Osteoblast (primary cell): ENCODE measurements at regions not wholly inside any gene's neighbourhood (a gene's known extent, or its start where the extent isn't known, plus 50 kb on each side); places are given as distances from the start of the nearest gene placed in this dataset.

Source experiments
- DNase-seq: peaks from one replicate; pipeline ENCODE4 v3.0.0; 2011; ENCODE audit warnings: low spot score, mixed read lengths; ENCODE audit not compliant: insufficient read length; ENCODE audit errors: missing footprints
- H2AFZ ChIP-seq: 2 replicates; pipeline ENCODE4 v1.6.0; 2011; ENCODE audit warnings: mild to moderate bottlenecking, low read length
- H3K27ac ChIP-seq: 2 replicates; pipeline ENCODE4 v1.5.1; 2011; ENCODE audit warnings: mild to moderate bottlenecking, low read depth, low read length, moderate library complexity
- H3K27me3 ChIP-seq: 2 replicates; pipeline ENCODE4 v1.6.0; 2012; ENCODE audit warnings: mild to moderate bottlenecking, control low read depth, inconsistent platforms, low read length, moderate library complexity; ENCODE audit not compliant: insufficient read depth
- H3K36me3 ChIP-seq: 2 replicates; pipeline ENCODE4 v1.5.1; 2011; ENCODE audit warnings: mild to moderate bottlenecking, low read length, control low read depth, moderate library complexity; ENCODE audit not compliant: insufficient read depth
- H3K4me1 ChIP-seq: 2 replicates; pipeline ENCODE4 v1.5.1; 2011; ENCODE audit warnings: mild to moderate bottlenecking, low read length, control low read depth, moderate library complexity; ENCODE audit not compliant: insufficient read depth
- H3K4me2 ChIP-seq: 2 replicates; pipeline ENCODE4 v1.6.0; 2011; ENCODE audit warnings: mild to moderate bottlenecking, low read length; ENCODE audit not compliant: insufficient read depth
- H3K4me3 ChIP-seq: fragments of 200-600 bp; sonication (generic); 3 replicates; pipeline ENCODE4 v1.5.1; 2012; ENCODE audit warnings: mild to moderate bottlenecking, low read length, inconsistent platforms; ENCODE audit not compliant: insufficient read depth
- H3K79me2 ChIP-seq: 2 replicates; pipeline ENCODE4 v1.6.0; 2012; ENCODE audit warnings: mild to moderate bottlenecking, low read length, control low read depth, inconsistent platforms; ENCODE audit not compliant: insufficient read depth
- H3K9me3 ChIP-seq: 2 replicates; pipeline ENCODE4 v1.5.1; 2011; ENCODE audit warnings: low read depth, low read length, control low read depth
- H4K20me1 ChIP-seq: 2 replicates; pipeline ENCODE4 v1.6.0; 2012; ENCODE audit warnings: mild to moderate bottlenecking, low read length, control low read depth; ENCODE audit not compliant: insufficient read depth
- CTCF ChIP-seq: IDR thresholded peaks from 2 replicates; pipeline ENCODE4 v1.5.1; 2011; ENCODE audit warnings: mild to moderate bottlenecking, low read depth, low read length, moderate library complexity; ENCODE audit errors: extremely low read depth

DNA sequence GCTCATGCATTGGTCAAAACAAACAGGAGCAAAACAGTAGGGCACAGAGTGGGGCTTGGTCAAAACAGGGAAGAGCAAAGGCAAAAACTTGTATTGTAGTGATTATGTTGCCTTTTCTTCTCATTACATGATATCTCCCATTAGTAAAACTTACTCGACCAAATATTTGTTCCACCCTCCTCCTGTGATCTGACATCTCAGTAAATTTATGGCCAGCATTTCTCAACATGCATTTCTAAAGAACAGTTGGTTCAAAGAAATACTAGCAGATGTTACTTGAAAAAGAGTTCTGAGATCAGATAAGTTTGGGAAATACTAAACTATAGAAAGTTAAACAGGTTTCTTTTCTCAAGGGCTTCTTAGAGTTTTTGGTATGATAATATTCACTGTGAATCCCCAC is 423.1 kb downstream of the FIGN start:
- no peaks in the 10 kb centered on the region for H3K9me3 ChIP-seq
- no peak overlapping the region for H3K4me3 ChIP-seq
- no peak for TF ChIP-seq CTCF
- H2AFZ ChIP-seq: no peak overlapping the region
- no peak overlapping the region for H3K27ac ChIP-seq
- no peaks in the 10 kb centered on the region for H3K79me2 ChIP-seq
- H3K4me2 ChIP-seq: no peak overlapping the region
- H3K36me3 ChIP-seq: no peaks in the 10 kb centered on the region
- no peaks in the 10 kb centered on the region for H3K4me1 ChIP-seq
- H3K27me3 ChIP-seq: no peaks in the 10 kb centered on the region
- H4K20me1 ChIP-seq: no peaks in the 10 kb centered on the region
- DNase-seq: no peak

GRCh38 chr2:163306647-163307046 is 429.2 kb downstream of the FIGN start:
- Histone ChIP-seq H3K4me3 (no peak overlapping the region), H3K4me2 (no peak overlapping the region), H3K27me3 (no peaks in the 10 kb centered on the region), H3K79me2 (no peaks in the 10 kb centered on the region), H3K4me1 (no peaks in the 10 kb centered on the region), H4K20me1 (no peaks in the 10 kb centered on the region), H3K36me3 (no peaks in the 10 kb centered on the region), H3K9me3 (no peaks in the 10 kb centered on the region), H3K27ac (no peak overlapping the region), H2AFZ (no peak overlapping the region)
- no peak for DNase-seq
- no peak for TF ChIP-seq CTCF

DNA sequence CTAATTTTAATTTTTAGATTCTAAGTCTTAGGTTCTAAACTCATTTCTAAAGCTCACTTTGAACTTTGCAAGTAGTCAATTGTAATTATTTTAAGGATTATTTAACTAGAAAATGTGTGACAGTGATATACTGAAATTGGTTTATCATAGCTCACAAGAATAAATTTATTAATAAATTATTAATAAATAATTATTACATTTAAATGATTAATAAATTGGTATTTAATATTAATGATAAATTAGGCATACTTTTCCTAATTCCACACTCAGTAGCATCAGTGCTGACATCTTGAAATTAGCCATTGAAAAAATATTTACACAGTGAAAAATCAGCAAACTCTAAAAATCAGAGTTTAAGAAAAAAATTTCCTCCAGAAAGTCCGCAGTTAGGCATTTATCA is 433.7 kb downstream of the FIGN start:
- Histone ChIP-seq H3K79me2 (no peaks in the 10 kb centered on the region), H2AFZ (no peak overlapping the region), H3K27me3 (no peaks in the 10 kb centered on the region), H3K4me2 (no peak overlapping the region), H3K36me3 (no peaks in the 10 kb centered on the region), H3K4me3 (no peak overlapping the region), H3K27ac (no peak overlapping the region), H4K20me1 (no peaks in the 10 kb centered on the region), H3K4me1 (no peaks in the 10 kb centered on the region), H3K9me3 (no peaks in the 10 kb centered on the region)
- no peak for DNase-seq
- no peak for TF ChIP-seq CTCF

DNA sequence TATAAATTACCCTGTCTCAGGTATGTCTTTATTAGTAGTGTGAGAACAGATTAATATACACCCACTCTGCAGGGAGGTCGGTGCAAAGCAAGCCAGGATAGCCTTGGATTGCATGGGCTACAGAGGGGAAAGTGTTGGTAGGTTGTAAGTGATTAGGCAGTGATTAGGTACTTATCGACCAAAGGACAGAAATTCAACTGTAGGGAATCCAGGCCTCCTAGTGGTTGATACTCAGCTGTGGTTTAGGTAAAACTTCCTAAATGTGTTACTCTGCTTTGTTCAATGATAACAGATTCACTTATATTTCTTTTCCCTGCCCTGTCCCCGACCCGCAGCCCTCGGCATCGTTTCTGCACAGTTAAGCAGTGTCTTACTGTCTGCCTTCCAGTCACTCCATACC is 444.0 kb downstream of the FIGN start:
- Histone ChIP-seq H2AFZ (no peak overlapping the region), H3K9me3 (no peaks in the 10 kb centered on the region), H3K36me3 (no peaks in the 10 kb centered on the region), H3K27me3 (no peaks in the 10 kb centered on the region), H3K79me2 (no peaks in the 10 kb centered on the region), H3K4me3 (no peak overlapping the region), H3K27ac (no peak overlapping the region), H3K4me2 (no peak overlapping the region), H3K4me1 (no peaks in the 10 kb centered on the region), H4K20me1 (no peaks in the 10 kb centered on the region)
- TF ChIP-seq CTCF: no peak
- no peak for DNase-seq
